BE2C (cell line): ENCODE measurements at regions not wholly inside any gene's neighbourhood (a gene's known extent, or its start where the extent isn't known, plus 50 kb on each side); places are given as distances from the start of the nearest gene placed in this dataset.

Source experiments
- DNase-seq: peaks from one replicate; pipeline ENCODE4 v3.0.0-alpha.2; 2020
- H3K27me3 ChIP-seq: fragments of 250-450 bp; sonication (Bioruptor Pico); 2 replicates; pipeline ENCODE4 v1.5.1; 2020; ENCODE audit warnings: mild to moderate bottlenecking
- H3K36me3 ChIP-seq: fragments of 250-450 bp; sonication (Bioruptor Pico); 2 replicates; pipeline ENCODE4 v1.5.1; 2020; ENCODE audit warnings: mild to moderate bottlenecking
- H3K4me1 ChIP-seq: fragments of 250-450 bp; sonication (Bioruptor Pico); 2 replicates; pipeline ENCODE4 v1.5.1; 2020
- H3K4me3 ChIP-seq: 2 replicates; pipeline ENCODE4 v1.5.1; 2011; ENCODE audit warnings: low read depth, low read length
- H3K9me3 ChIP-seq: fragments of 250-450 bp; sonication (Bioruptor Pico); 2 replicates; pipeline ENCODE4 v1.5.1; 2020
- TF ChIP-seq, protein P1 (sequence below): IDR thresholded peaks from 2 replicates; pipeline ENCODE4 v1.5.1; 2012; ENCODE audit warnings: mild to moderate bottlenecking, low read depth, low read length

DNA sequence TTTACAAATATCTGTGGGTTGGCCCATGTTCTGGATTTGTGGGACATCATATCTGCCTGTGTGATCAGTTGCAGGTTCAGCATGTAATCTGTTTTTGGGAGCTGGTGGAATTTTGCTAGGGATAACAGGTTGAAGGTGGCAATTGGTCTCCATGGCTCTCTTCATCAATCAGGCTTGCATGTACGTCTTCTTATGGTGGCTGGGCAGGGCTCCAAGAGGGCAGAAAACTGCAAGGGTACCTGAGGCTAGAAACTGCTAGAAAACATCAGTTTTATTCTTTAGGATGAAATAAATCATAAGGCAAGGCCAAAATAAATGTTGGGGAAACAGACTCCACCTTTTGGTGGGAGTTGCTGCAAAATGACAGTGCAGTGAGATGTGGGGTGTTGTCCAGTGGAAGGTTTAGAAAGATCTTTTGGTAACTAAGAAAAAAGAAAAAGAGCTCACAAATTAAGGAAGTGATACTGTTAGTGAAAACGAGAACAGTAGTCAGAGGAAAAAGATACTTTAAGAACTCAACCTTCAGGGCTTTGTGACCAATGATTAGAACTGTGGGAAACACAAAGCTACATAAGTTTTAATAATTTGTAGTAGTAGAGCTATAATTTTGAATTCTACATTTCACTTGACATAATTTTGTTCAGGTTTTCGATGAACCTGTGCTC is 300.7 kb upstream of the IZUMO3 start:
- no peak for DNase-seq
- TF ChIP-seq, protein P1, sequence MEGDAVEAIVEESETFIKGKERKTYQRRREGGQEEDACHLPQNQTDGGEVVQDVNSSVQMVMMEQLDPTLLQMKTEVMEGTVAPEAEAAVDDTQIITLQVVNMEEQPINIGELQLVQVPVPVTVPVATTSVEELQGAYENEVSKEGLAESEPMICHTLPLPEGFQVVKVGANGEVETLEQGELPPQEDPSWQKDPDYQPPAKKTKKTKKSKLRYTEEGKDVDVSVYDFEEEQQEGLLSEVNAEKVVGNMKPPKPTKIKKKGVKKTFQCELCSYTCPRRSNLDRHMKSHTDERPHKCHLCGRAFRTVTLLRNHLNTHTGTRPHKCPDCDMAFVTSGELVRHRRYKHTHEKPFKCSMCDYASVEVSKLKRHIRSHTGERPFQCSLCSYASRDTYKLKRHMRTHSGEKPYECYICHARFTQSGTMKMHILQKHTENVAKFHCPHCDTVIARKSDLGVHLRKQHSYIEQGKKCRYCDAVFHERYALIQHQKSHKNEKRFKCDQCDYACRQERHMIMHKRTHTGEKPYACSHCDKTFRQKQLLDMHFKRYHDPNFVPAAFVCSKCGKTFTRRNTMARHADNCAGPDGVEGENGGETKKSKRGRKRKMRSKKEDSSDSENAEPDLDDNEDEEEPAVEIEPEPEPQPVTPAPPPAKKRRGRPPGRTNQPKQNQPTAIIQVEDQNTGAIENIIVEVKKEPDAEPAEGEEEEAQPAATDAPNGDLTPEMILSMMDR, result no peak
- Histone ChIP-seq H3K4me3 (no peak overlapping the region), H3K4me1 (no peaks in the 10 kb centered on the region), H3K36me3 (no peaks in the 10 kb centered on the region), H3K9me3 (no peaks in the 10 kb centered on the region), H3K27me3 (no peaks in the 10 kb centered on the region)

DNA sequence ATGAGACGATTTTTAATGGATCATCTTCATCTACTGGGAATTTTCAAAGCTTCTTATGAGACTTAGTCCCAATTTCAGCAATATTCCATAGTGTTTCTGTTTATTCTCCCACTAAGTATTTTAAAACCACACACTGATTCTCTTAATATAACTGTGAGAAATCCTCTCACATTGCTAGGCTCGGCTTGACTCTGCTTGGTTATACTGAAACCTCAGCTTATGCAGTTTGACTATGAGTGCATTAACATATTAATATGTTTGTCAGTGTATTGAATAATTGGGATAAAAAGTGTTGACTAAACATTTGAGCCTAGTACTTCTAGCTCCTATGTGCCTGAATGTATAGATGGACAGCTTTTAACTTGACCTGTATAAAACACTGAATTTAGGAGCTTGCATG is 298.5 kb upstream of the IZUMO3 start:
- Histone ChIP-seq H3K4me1 (no peaks in the 10 kb centered on the region), H3K36me3 (no peaks in the 10 kb centered on the region), H3K9me3 (no peaks in the 10 kb centered on the region), H3K4me3 (no peak overlapping the region), H3K27me3 (no peaks in the 10 kb centered on the region)
- DNase-seq, result no peak
- TF ChIP-seq, protein P1, result no peak

DNA sequence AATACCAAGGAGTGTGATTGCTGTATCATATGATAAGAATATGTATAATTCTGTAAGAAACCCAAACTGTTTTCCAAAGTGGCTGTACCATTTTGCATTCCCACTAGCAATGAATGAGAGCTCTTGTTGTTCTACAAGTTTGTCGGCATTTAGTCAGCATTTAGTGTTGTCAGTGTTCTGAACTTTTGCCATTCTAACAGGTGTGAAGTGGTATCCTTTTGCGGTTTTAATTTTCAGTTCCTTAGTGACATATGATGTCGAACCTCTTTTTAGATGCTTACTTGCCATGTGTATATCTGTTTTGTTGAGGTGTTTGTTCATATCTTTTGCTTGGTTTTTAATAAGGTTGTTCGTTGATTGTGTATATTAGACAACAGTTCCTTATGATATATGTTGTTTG is 296.3 kb upstream of the IZUMO3 start:
- Histone ChIP-seq H3K36me3 (no peaks in the 10 kb centered on the region), H3K27me3 (no peaks in the 10 kb centered on the region), H3K4me3 (no peak overlapping the region), H3K9me3 (no peaks in the 10 kb centered on the region), H3K4me1 (no peaks in the 10 kb centered on the region)
- TF ChIP-seq, protein P1, result no peak
- DNase-seq, result no peak

DNA sequence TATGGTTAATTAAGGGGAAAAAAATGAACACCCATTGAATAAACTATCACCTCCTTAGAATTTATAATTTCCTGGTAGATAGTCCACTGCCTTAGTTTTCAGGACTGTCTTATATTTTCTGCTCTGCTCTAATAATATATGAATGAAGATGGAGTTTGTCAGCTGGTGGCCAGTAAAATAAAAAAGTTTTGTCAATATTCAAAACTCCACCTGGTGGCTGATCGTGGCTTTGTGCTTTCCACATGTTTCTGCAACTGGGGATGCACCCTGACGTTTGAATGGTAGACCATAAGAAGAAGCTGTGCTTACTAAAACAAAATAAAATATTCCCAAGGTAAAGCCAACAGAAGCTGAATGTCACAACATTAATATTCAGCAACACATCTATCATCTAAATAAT is 286.6 kb upstream of the IZUMO3 start:
- Histone ChIP-seq H3K9me3 (no peaks in the 10 kb centered on the region), H3K4me3 (no peak overlapping the region), H3K27me3 (no peaks in the 10 kb centered on the region), H3K36me3 (no peaks in the 10 kb centered on the region), H3K4me1 (peaks cover 4% of the 10 kb centered on the region; the same call in 1 of the 2 replicates)
- DNase-seq, result peak; percentile 46
- TF ChIP-seq, protein P1, result peak; percentile 68

DNA sequence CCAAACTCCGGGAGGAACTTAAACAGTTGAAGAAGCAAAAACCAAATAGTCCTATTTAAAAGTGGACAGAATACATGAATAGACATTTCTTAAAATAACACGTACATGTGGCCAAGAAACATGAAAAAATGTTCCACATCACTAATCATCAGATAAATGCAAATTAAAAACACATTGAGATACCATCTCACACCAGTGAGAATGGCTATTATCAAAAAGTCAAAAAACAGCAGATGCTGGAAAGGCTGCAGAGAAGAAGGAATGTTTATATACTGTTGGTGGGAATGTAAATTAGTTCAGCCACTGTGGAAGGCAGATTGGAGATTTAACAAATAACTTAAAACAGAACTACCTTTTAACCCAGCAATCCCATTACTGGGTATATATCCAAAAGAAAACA is 283.0 kb upstream of the IZUMO3 start:
- H3K4me3 ChIP-seq, result no peak overlapping the region
- H3K36me3 ChIP-seq, result no peaks in the 10 kb centered on the region
- no peak for DNase-seq
- peaks cover 4% of the 10 kb centered on the region; the same call in 1 of the 2 replicates for H3K4me1 ChIP-seq
- H3K27me3 ChIP-seq, result no peaks in the 10 kb centered on the region
- TF ChIP-seq, protein P1, result no peak
- no peaks in the 10 kb centered on the region for H3K9me3 ChIP-seq

DNA sequence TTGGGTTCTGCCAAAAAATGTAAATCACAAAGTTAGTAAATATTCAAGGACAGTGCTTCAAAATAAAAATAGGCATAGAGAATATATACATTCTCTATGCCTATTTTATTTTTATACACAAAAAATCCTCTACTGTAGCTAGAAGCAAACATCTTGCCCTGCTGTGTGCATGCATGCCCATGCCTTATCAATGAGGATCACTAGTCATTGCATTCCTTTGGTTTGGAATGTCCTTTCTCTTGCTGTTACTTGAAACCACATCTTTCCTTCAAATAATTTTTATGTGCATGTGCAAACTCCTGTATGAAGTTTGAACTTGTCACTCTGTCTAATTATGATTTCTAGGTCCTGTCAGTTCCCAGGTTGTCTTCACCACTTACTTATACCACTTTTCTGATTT is 278.9 kb upstream of the IZUMO3 start:
- DNase-seq, result no peak
- H3K9me3 ChIP-seq, result no peaks in the 10 kb centered on the region
- H3K4me3 ChIP-seq, result no peak overlapping the region
- no peaks in the 10 kb centered on the region for H3K36me3 ChIP-seq
- TF ChIP-seq, protein P1, result no peak
- no peaks in the 10 kb centered on the region for H3K27me3 ChIP-seq
- peaks cover 4% of the 10 kb centered on the region; the same call in 1 of the 2 replicates for H3K4me1 ChIP-seq
